HL-60/S4 treated with phorbol 12-myristate 13-acetate at 8.2 ng/mL for 4 days and 3 days (cell line): ENCODE measurements at regions not wholly inside any gene's neighbourhood (a gene's known extent, or its start where the extent isn't known, plus 50 kb on each side); places are given as distances from the start of the nearest gene placed in this dataset.

Source experiments
- in situ Hi-C: fragments of 300-500 bp; cut with MboI; formaldehyde crosslinking; loops from 2 replicates; pipeline ENCODE4 v1.15.0; 2022; ENCODE audit warnings: low sequenced_read_pairs

DNA sequence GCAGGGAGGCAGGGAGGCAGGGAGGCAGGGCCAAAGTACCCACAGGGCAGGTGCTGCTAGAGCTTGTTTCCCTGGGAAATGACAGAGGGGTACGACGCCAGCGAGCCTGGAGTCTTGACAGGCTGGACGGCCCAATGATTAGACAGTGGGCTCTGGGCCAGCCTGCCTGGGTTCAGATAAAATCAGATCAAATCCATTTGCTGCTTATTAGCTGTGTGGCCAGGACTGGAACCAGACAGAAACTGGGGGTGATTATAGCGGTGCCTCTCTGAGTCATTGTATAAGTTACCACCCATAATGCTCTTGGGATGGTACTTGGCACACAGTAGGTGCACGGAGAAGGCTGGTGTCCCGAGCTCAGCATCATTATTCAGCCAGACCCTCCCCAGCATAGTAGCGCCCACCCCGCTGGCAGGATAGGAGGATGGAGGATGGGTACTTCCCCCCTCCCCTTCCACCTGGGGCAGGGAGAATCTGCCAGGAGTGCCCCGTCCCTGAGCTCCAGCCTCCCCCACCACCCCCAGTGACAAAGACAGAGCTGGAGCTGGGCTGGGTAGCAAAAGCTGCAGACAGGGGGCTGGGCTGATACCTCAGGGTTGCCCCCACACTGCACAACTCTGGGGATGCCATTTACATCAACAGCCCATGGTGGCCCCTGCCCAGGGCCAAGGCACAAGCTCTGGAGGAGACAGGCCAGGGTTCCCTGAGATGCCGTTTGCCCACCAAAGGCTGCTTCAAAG is 77.6 kb upstream of the TNRC6C start:
- in situ Hi-C loops: no loop called here

DNA sequence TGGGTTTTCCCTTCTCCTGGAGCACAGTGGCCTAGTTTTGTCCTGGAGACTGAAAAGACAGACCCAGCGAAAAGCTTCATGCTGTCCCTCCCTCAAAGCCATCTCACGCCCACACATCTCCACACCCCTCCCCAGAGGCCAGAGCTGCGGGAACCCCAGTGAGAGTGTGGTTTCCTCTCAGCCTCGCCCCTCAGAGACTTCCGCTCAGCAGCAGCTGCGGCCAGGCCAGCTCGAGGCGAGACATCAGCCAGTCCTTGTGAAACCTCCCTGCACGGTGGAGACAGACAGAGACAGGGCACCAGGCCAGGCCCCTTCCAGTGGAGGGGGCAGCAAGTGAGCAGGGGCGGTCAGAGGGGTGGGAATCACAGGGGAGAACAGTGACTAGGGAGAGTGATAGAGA is 77.0 kb upstream of the TNRC6C start:
- in situ Hi-C loops: no loop called here

DNA sequence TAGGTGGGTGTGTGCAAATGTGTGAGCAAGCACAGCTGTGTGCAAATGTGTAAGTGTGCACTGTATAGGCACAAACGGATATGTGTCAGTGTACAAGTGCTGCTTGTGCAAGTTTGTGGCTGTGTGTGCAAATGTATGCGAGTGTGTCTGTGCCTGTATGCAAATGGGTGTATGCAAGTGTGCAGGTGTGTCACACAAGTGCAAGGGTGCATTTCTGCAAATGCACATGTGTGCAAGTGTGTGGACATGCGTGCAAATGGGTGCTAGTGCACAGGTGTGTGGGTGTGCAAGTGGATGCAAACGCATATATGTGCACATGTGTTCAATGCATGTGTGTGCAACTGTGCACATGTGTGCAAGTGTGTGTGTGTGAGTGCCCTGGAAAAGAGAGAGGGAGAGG is 76.5 kb upstream of the TNRC6C start:
- in situ Hi-C loops: no loop called here

DNA sequence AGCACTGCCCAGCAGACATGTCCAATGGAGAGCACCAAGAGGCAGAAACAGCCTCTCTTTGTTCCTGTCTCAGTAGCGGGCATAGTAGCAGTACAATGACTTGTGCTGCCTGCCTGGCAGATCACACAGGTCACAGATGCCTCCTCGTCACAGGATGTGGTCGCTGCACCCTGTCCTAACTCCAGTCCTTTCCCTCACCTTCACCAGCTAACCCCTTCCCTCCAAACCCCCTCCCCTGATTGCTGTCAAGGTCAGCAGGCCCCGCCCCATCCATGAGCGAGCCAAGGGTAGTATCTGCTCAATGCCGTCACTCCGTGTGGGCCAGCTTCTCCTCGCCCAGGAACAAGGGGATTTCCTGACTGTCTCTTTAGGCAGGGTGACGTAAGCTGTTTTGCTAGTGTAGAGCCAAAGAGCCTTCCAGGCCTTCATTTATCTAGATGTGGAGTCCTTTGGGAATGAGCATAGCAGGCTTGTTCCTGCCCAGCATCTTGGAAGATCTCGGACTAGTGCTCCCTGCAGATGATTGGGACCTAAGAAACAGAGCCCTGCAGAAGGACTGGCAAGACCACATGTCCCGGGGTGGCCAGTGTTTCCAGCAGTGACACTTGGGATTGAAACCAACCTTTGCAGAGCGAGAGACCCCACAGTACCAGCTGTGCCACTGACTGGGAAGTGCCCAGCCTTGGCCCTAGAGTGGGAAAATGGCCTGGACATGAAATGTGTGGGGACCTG is 75.9 kb upstream of the TNRC6C start:
- in situ Hi-C loops: no loop called here

DNA sequence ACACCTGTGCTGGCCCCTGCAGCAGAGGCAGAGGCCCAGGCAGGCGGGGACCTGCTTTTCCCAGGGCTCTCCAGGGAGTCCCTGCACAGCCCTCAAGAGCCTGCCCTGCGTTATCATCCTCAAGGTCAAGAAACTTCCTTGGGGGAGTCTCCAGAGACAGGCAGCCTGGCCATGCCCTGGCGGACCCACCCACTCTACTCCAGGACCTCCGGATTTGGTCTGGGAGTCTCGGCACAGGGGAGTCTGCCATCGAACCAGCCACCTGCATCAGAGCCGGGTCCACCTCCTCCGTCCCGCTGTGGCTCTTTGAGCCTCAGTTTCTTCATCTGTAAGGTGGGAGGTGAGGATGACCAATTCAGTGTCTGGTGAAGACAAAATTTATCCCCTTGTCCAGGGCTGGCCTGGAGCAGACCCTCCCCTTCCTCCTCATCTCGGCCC is 75.3 kb upstream of the TNRC6C start:
- in situ Hi-C loops: no loop called here

DNA sequence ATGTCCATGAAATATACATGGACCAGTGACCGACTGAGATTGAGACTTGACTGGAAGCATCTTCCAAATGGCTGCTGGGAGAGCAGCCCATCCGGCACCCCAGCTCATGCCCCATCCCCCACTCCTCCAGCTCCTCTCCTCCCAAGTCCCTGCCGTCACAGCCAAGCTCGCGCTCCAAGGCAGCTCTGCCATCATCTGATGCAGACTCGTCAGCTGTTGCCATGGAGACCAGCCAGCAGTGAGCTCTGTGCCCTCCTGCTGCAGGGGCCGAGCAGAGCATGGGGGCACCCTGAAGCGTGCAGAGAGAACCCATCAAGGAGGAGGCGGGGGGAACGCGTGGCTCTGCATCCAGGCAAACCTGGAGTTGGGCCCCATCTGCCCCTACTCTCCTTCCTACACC is 74.5 kb upstream of the TNRC6C start:
- in situ Hi-C loops: no loop called here

DNA sequence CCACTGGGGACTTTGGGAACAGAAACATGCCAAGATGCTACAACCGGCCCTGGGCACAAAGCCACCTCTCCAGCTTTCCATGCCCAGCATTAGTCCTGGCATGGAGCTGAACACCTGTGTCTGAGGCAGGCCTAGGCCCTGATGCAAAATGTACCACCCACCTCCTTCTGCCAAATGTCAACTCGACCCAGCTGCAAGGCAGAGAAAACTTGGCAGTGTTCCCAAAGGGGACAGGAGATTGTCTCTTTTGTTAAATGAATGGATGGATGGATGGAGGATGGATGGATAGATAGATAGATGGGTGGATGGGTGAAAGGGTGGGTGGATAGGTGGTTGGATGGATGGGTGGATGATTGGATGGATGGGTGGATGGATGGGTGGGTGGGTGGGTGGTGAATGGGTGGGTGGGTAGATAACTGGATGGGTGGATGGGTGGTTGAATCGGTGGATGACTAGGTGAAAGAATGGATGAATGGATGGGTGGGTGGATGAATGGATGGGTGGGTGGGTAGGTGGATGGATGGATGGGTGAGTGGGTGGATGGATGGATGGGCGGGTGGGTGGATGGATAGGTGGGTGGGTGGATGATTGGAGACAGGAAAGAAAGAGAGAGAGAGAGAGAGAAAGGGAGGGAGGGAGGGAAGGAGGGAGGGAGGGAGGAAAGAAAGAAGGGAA is 73.4 kb upstream of the TNRC6C start:
- in situ Hi-C loops: no loop called here

DNA sequence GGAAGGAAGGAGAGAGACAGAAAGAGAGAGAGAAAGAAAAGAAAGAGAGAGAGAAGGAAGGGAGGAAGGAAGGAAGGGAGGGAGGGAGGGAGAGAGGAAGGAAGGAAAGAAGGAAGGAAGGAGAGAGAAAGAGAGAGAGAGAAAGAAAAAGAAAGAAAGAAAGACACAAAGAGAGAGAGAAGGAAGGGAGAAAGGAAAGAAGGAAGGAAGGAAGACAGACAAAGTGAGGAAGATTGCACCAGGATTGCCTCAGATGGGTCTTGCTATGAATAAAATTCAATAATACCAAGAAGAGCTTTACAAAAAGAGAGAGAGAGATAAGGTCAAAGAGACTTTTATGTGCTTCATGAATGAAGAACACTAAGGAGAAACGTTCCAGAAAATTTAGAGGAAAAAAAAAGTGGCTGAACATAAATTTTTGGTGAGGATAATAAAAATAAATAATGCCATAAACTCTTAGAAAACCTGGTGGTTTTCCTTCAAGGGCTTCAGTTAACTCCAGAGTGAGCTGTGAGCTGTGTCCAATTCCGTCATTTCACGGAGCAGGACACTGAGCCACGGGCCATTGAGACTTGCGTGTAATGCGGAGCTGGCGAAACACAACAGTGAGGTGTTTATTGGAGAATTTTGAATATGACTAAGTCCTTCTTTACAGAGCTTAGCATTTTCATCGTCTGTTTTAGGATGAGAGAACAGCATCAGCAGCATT is 72.7 kb upstream of the TNRC6C start:
- in situ Hi-C loops: no loop called here

DNA sequence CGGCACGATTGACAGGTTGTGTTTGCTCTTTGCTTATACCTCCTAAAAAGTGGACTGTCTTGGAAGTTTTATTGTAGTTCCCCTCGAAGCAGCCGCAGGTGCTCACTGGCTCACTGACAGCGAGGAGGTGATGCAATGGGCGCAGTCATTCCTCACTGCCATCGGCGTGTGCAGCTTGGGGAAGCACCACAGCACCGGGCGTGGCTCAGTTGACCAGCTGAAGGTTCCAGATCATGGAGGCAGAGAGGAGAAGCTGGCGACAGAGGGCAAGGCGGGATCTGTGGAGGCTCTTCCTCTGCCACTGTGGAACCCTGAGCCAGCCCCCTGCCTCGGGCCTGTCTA is 72.1 kb upstream of the TNRC6C start:
- in situ Hi-C loops: no loop called here

DNA sequence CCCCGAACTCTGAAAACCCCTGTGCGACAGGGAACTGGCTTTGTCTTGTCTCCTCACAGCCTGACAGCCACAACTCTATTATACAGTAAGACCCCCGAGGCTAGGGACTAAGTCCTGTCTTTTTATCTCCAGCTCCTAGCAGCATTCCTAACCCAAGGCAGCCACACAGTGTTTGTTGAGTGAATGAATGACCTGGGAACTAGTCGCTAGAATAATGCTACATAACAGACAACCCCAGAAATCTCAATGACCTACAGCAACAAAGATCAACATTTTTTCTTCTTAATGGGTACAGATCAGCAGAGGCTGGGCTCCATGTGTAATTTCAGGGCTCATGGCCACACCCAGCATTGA is 71.4 kb upstream of the TNRC6C start:
- in situ Hi-C loops: no loop called here

DNA sequence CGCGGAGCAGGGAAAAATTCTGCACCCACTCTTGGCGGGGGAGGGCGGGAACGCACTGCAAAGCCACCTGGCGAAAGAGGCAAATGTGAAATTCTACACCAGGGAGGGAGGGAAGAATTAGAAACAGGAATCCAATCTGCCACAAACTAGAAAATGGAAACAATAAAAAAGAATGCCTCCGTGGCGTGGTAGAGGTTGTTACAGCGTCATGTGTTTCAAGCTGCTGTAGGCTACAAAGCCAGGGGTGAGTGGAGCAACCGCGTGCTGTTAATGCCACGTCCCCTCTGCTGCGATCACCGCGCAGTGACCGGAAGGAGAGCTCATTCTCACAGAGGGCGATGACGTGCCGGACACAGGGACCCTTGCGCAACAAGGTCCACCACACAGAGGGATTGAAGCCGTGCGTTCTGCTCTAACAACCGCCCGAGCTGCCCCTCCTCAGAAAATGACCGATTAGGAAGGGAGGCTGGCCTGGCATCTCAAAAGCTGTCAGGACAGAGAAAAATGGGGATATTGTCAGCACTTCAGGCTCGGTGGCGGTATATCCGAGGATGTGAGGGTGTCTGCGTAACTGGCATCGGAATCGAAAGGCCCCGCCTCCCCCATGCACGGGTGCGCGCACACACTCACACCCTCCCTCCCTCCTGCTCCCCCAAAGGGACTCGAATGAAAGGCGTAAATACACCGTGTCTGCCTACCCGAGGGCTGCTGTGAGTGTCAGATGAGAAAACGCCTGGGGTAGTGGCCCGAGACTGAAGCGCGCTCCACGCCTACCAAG is 70.8 kb upstream of the TNRC6C start:
- in situ Hi-C loops: no loop called here

DNA sequence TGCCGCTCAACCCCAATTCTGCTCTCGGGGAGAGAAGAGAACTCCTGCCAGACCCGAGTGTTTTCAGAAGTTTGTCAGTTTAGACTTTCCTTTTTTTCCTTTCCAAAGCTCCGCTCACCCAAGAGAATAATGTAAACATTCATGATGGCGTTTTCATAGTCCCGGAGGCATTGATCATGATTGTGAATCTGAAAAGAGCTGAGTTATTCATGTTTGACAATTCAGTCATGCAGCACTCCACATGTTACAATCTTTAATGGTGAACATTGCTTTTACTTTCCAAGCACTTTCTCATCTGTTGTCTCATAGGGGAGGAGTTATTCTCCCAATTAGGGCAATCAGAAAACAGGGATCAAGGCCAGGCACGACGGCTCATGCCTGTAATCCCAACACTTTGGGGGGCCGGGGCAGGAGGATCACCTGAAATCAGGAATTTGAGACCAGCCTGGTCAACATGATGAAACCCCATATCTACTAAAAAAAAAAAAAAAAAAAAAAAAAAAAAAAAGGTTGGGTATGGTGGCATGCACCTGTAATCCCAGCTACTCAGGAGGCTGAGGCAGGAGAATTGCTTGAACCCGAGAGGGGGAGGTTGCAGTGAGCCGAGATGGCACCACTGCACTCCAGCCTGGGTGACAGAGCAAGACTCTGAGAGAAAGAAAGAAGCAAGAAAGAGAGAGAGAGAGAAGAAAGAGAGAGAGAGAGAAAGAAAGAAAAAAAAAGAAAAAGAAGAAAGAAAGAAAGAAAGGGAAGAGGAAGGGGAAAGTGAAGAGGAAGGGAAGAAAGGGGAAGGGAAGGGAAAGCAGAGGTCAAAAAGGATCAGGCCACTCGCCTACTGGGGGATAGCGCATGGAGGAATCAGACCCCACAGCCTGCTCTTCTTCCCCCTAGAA is 70.0 kb upstream of the TNRC6C start:
- in situ Hi-C loops: no loop called here

DNA sequence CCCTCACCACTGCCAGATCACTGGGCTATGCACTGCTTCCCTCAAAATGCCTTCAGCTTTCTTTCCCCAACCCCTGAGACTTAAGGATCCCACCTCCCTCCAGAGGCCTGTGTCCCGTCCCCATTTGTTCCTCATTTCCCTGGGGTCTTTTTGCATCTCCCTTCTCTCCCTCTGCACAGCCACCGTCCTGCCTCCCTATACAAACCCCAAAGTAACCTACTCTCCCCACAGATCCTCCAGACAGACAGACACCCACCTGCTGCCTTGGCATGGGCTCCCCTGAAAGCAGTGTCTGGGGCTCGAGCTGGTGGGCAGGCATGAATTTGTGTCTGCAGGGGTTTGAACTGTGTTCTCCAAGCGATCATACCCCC is 69.4 kb upstream of the TNRC6C start:
- in situ Hi-C loops: no loop called here

DNA sequence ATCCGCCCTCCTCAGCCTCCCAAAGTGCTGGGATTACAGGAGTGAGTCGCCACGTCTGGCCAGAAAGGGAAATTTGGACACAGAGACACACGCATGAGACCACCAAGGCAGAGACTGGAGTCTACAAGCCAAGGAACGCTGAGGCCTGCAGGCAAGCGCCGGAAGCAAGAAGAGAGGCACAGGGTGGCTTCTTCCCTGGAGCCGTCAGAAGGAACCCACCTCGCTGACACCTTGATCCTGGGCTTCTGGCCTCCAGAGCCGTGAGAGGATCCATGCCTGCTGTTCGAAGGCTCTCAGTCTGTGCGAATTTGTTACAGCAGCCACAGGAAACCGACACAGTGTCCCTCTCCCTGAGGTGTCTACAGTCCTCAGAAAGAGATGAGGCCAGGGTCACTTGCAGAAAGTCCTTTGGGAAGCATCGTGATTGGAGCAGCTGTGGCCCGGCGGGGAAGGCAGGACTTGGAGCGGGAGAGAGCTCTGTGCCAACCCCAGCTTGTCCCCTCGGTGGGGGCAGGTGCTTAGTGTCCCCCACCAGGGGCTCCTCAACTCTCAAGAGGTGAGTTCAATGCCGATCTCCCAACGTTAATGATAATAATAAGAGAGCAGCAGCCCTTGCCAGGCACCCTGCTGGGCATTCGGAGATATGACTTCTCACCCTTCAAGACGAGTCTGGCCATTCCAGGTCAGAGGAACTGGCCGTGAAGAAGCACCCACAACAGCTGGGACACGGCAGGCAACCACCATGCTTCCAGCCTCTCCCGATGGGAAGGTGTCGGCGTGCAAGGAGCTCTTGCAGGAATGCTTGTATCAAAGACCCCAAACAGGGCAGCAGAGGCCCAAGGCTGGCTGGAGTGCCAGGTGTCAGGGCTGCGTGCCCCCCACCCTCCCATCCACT is 68.4 kb upstream of the TNRC6C start:
- in situ Hi-C loops: no loop called here

DNA sequence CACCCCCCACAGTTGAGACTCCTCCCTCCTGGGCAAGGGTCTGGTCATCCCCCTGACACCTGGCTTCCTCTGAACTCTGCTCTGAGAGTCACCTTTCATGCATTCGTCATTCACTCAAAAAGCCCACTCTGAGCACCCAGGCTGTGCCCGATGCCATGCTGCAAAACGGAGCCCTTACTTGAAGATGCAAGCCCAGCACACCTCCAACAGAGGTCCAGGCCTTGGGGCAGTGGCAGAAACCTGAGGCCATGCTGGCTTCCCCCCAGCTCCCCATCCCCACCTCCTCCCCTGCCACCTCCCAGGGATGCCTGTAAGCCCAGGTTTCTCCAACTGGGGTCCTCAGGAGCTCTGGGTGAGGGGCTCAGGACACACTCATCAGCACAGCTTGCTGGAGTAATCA is 67.7 kb upstream of the TNRC6C start:
- in situ Hi-C loops: no loop called here

DNA sequence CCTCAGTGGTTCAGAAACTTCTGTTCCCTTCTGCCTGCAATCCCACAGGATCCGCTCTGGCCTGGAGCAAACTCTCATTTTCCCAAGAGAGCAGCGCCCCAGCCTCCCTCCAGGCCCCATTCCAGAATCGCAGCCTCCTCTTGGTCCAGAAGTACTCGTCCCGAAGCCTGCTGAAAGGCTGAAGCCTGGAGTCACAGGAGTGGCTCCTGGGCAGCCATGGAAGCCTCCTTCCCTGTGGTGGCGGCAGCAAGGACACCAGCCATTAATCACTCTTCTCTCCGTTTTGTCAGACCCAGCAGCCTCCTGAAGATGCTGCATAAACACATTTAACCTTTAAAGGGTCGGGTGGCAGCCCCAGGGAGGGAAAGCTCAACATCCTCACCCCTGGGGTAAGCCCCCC is 66.9 kb upstream of the TNRC6C start:
- in situ Hi-C loops: no loop called here

DNA sequence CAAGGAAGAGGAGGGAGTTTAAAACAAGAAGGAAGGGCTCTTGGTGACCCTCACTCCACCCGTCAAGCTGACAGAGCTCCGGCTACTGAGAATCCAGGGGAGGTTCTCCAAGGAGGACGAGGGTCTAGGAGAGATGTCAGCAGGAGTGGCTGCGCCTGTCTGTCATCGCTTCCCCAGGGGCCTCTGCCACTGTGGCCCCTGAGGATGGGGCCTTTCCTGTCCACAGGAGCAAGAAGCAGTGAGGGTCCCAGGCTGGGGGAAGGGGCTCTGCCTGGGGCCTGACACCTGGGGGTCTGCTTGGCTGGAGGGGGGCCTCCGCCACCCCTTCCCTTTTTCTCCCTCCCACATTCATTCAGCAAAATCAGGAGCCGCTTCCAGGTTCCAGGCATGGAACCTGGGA is 66.5 kb upstream of the TNRC6C start:
- in situ Hi-C loops: no loop called here

DNA sequence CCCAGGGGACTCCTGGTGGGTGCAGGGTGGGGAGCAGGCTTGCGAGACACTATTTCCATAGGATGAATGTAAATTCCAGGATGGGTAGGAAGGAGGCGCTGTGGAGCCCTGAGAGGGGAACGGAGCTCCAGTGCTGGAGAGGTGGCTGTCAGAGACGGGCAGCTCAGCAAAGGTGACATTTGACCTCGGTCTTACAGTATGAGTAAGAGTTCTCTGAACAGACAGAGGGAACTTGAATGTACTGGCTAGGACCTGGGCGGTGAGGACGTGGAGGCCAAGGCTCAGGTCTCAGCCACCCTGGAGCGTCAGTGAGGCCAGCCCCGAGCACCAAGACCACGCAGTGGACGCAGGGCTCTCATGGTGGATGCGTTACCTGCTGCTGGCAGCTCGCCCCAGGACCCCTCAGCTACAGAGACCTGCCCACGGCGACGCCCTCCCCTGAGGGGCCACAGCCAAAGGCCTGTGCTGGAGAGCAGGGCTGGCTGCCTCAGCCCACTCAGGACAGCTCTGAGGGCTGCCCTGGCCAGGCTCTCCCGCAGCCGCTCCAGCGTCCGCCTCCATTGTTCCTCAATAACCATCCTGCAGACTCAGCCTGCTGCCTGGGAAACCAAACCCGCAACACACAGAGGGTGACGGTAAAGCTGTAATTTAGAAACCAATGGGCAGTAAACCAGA is 65.9 kb upstream of the TNRC6C start:
- in situ Hi-C loops: no loop called here
